GM12892 (cell line): ENCODE measurements at regions not wholly inside any gene's neighbourhood (a gene's known extent, or its start where the extent isn't known, plus 50 kb on each side); places are given as distances from the start of the nearest gene placed in this dataset.

Experiments used
- POLR2A ChIP-seq: IDR thresholded peaks from 2 replicates; pipeline ENCODE4 v1.6.1; 2011; ENCODE audit warnings: low read depth, low read length, control low read depth
- POLR2AphosphoS5 ChIP-seq: IDR thresholded peaks from 2 replicates; pipeline ENCODE4 v1.6.1; 2011; ENCODE audit warnings: low read depth, low read length, control low read depth

DNA sequence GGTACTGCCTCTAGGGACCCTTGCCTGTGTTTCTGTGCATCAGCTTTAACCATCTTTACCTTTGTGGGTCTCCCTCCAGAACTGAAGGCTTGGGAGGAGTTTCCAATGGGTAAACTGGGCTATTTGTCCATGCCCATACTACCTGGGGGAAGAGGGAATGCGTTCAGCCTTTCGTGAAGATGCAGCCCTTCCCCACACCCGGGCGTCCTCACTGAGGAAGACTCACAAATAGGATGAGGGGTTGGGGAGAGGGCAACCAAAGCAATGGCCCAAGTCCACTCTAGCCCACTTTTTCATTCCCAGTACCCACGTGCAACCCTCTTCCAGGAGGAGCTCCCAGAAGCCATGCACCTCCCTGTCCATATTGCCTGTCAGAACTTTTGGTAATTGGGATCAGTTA, 61.8 kb upstream of the ADA2 start:
- TF ChIP-seq POLR2A (no peak), POLR2AphosphoS5 (no peak)
